ENCODE measurements at regions not wholly inside any gene's neighbourhood (a gene's known extent, or its start where the extent isn't known, plus 50 kb on each side); places are given as distances from the start of the nearest gene placed in this dataset.

DNA sequence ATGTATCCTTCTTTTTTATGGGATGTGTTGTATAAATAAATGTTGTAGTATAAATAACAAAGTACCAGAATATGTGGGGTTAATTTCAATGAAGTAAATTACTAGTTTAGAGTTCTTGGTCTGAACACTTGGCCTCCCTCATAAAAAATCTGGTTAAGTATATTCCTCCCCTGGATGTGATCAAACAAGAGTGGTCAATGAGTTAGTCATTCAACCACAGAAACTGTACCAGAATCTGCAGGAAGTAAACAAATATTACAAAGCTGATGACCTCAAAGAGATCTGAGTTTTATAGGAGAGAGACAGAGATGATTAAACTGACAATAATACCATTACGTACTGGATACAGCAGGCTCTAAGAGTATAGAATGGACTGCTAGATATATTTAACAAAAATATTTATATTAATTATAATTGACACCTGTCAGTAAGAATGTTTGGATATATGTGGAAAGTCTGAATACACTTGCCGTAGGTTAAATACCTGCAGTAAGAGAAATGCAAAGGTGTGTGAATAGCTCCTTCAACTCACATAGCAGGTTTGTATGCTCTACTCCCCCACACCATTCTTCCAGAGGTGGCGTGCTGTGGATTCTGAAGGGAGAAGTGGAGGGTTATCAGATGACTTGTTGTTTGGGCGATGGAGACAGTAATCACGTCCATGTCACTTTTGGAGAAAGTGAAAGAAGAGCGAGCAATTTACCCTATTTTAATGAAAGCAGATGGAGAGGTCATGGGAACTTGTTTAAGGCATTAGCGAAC, 108.3 kb upstream of the LRATD1 start:
- TF ChIP-seq EZH2 (IDR thresholded peaks at IDR 0.05; ENCODE audit: low read length, missing control alignments): no peak
- TF ChIP-seq, protein P1, sequence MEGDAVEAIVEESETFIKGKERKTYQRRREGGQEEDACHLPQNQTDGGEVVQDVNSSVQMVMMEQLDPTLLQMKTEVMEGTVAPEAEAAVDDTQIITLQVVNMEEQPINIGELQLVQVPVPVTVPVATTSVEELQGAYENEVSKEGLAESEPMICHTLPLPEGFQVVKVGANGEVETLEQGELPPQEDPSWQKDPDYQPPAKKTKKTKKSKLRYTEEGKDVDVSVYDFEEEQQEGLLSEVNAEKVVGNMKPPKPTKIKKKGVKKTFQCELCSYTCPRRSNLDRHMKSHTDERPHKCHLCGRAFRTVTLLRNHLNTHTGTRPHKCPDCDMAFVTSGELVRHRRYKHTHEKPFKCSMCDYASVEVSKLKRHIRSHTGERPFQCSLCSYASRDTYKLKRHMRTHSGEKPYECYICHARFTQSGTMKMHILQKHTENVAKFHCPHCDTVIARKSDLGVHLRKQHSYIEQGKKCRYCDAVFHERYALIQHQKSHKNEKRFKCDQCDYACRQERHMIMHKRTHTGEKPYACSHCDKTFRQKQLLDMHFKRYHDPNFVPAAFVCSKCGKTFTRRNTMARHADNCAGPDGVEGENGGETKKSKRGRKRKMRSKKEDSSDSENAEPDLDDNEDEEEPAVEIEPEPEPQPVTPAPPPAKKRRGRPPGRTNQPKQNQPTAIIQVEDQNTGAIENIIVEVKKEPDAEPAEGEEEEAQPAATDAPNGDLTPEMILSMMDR (conservative IDR thresholded peaks at IDR 0.05 in 1 of 2, IDR thresholded peaks at IDR 0.05 in 1 of 2; ENCODE audit: low read depth in 1 of 2, low read length in 2 of 2): no peak
